WTC11 (cell line): ENCODE measurements at regions not wholly inside any gene's neighbourhood (a gene's known extent, or its start where the extent isn't known, plus 50 kb on each side); places are given as distances from the start of the nearest gene placed in this dataset.

Experiments
- CREB1 ChIP-seq: sonication (generic); formaldehyde crosslinking; IDR thresholded peaks from 2 replicates; pipeline ENCODE4 v1.8.0; 2023; ENCODE audit warnings: mild to moderate bottlenecking, missing genetic modification reagents
- ELF4 ChIP-seq: sonication (generic); formaldehyde crosslinking; IDR thresholded peaks from 2 replicates; pipeline ENCODE4 v1.8.1; 2022; ENCODE audit warnings: low read depth, mild to moderate bottlenecking, moderate library complexity, missing genetic modification reagents
- FOXP1 ChIP-seq: sonication (generic); formaldehyde crosslinking; IDR thresholded peaks from 2 replicates; pipeline ENCODE4 v1.8.0; 2022; ENCODE audit warnings: missing genetic modification reagents, mild to moderate bottlenecking, moderate library complexity, borderline replicate concordance
- FOXP4 ChIP-seq: sonication (generic); formaldehyde crosslinking; IDR thresholded peaks from 2 replicates; pipeline ENCODE4 v1.8.0; 2022; ENCODE audit warnings: mild to moderate bottlenecking, missing genetic modification reagents
- GABPB1 ChIP-seq: sonication (generic); formaldehyde crosslinking; IDR thresholded peaks from 2 replicates; pipeline ENCODE4 v1.8.1; 2023; ENCODE audit warnings: mild to moderate bottlenecking, missing genetic modification reagents
- IRF1 ChIP-seq: sonication (generic); formaldehyde crosslinking; IDR thresholded peaks from 2 replicates; pipeline ENCODE4 v1.8.0; 2023; ENCODE audit warnings: missing genetic modification reagents
- NFYB ChIP-seq: sonication (generic); formaldehyde crosslinking; conservative IDR thresholded peaks from 2 replicates; pipeline ENCODE4 v1.8.0; 2022; ENCODE audit warnings: low read depth, missing genetic modification reagents
- NR3C1 ChIP-seq: sonication (generic); formaldehyde crosslinking; conservative IDR thresholded peaks from 2 replicates; pipeline ENCODE4 v1.8.1; 2023; ENCODE audit warnings: low read depth, mild to moderate bottlenecking, missing genetic modification reagents
- TCF7 ChIP-seq: sonication (generic); formaldehyde crosslinking; IDR thresholded peaks from 2 replicates; pipeline ENCODE4 v1.8.0; 2022; ENCODE audit warnings: mild to moderate bottlenecking, low read depth, missing genetic modification reagents, moderate library complexity
- TEAD1 ChIP-seq: sonication (generic); formaldehyde crosslinking; IDR thresholded peaks from 2 replicates; pipeline ENCODE4 v1.8.0; 2022; ENCODE audit warnings: mild to moderate bottlenecking, missing genetic modification reagents
- TF ChIP-seq, protein P1 (sequence below): fragments of 200-600 bp; IDR thresholded peaks from 2 replicates; pipeline ENCODE4 v1.8.0; 2022; ENCODE audit warnings: antibody characterized with exemption
- TF ChIP-seq, protein P2 (sequence below): sonication (generic); formaldehyde crosslinking; IDR thresholded peaks from 2 replicates; pipeline ENCODE4 v1.8.0; 2022; ENCODE audit warnings: mild to moderate bottlenecking, missing genetic modification reagents

GRCh38 chr5:123992641-123993040 lies 480.7 kb downstream of the CSNK1G3 start:
- TF ChIP-seq TEAD1 (CRISPR knock-in tag) (no peak), ELF4 (CRISPR knock-in tag) (no peak), GABPB1 (no peak), TCF7 (CRISPR knock-in tag) (no peak), IRF1 (CRISPR knock-in tag) (no peak), NFYB (CRISPR knock-in tag) (no peak), NR3C1 (CRISPR knock-in tag) (no peak), FOXP4 (CRISPR knock-in tag) (no peak), CREB1 (no peak), FOXP1 (CRISPR knock-in tag) (no peak)
- TF ChIP-seq, protein P1, sequence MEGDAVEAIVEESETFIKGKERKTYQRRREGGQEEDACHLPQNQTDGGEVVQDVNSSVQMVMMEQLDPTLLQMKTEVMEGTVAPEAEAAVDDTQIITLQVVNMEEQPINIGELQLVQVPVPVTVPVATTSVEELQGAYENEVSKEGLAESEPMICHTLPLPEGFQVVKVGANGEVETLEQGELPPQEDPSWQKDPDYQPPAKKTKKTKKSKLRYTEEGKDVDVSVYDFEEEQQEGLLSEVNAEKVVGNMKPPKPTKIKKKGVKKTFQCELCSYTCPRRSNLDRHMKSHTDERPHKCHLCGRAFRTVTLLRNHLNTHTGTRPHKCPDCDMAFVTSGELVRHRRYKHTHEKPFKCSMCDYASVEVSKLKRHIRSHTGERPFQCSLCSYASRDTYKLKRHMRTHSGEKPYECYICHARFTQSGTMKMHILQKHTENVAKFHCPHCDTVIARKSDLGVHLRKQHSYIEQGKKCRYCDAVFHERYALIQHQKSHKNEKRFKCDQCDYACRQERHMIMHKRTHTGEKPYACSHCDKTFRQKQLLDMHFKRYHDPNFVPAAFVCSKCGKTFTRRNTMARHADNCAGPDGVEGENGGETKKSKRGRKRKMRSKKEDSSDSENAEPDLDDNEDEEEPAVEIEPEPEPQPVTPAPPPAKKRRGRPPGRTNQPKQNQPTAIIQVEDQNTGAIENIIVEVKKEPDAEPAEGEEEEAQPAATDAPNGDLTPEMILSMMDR, result no peak
- TF ChIP-seq, protein P2, sequence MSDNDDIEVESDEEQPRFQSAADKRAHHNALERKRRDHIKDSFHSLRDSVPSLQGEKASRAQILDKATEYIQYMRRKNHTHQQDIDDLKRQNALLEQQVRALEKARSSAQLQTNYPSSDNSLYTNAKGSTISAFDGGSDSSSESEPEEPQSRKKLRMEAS (CRISPR knock-in tag), result no peak
